Activated CD8-positive, alpha-beta T cell treated with anti-CD3 and anti-CD28 coated beads for 36 hours (primary cell): ENCODE measurements at regions not wholly inside any gene's neighbourhood (a gene's known extent, or its start where the extent isn't known, plus 50 kb on each side); places are given as distances from the start of the nearest gene placed in this dataset.

Experiments used
- ATAC-seq: fragments of 200-7000 bp; cut with Tn5 transposase; one replicate; pipeline ENCODE4 v1.10.0; 2021; ENCODE audit warnings: mild to moderate bottlenecking, moderate library complexity
- CTCF ChIA-PET: fragments of 350-600 bp; sonication (Branson Sonifier 250); formaldehyde crosslinking; loops from one replicate; lab custom pipeline; 2021; ENCODE audit warnings: antibody characterized with exemption; lab: Charles Lee
- POLR2A ChIA-PET: fragments of 350-600 bp; sonication (Branson Sonifier 250); formaldehyde crosslinking; loops from one replicate; lab custom pipeline; 2021; ENCODE audit warnings: antibody characterized with exemption; lab: Charles Lee
- DNase-seq: peaks from one replicate; pipeline ENCODE4 v3.0.0-alpha.2; 2020
- H3K27ac Mint-ChIP-seq: one replicate; pipeline ENCODE4 v1.8.0; 2021; ENCODE audit warnings: mild to moderate bottlenecking, mixed read lengths
- H3K27me3 Mint-ChIP-seq: one replicate; pipeline ENCODE4 v1.8.0; 2021; ENCODE audit warnings: mixed read lengths
- H3K36me3 Mint-ChIP-seq: one replicate; pipeline ENCODE4 v1.8.0; 2021; ENCODE audit warnings: low read depth, mixed read lengths
- H3K4me1 Mint-ChIP-seq: one replicate; pipeline ENCODE4 v1.8.0; 2021; ENCODE audit warnings: low read depth, mixed read lengths
- H3K4me3 Mint-ChIP-seq: one replicate; pipeline ENCODE4 v1.8.0; 2021; ENCODE audit warnings: mild to moderate bottlenecking, moderate library complexity, mixed read lengths
- H3K9me3 Mint-ChIP-seq: one replicate; pipeline ENCODE4 v1.8.0; 2021; ENCODE audit warnings: mixed read lengths
- CTCF ChIP-seq: fragments of 200-600 bp; IDR thresholded peaks from one replicate; pipeline ENCODE4 v1.8.0; 2022; ENCODE audit warnings: antibody characterized with exemption, mild to moderate bottlenecking
- intact Hi-C: fragments of 100-400 bp; cut with micrococcal nuclease; formaldehyde crosslinking; loops from one replicate; pipeline ENCODE4 v1.10.0; 2022

GRCh38 chrX:40501164-40501855 is 79.5 kb upstream of the ATP6AP2 start:
- DNase-seq, result no peak
- no peaks in the 10 kb centered on the region for H3K36me3 Mint-ChIP-seq
- ChIA-PET CTCF (no interaction called here), POLR2A (no interaction called here)
- no peaks in the 10 kb centered on the region for H3K27me3 Mint-ChIP-seq
- no peak overlapping the region for H3K4me3 Mint-ChIP-seq
- H3K9me3 Mint-ChIP-seq, result no peaks in the 10 kb centered on the region
- intact Hi-C loops, result no loop called here
- ATAC-seq, result no peak
- H3K4me1 Mint-ChIP-seq, result no peaks in the 10 kb centered on the region
- H3K27ac Mint-ChIP-seq, result no peak overlapping the region
- TF ChIP-seq CTCF, result no peak

GRCh38 chrX:40496728-40497127 is 84.0 kb upstream of the ATP6AP2 start:
- no peaks in the 10 kb centered on the region for H3K27me3 Mint-ChIP-seq
- no peak for TF ChIP-seq CTCF
- H3K27ac Mint-ChIP-seq, result no peak overlapping the region
- H3K36me3 Mint-ChIP-seq, result no peaks in the 10 kb centered on the region
- CTCF ChIA-PET, result no interaction called here
- POLR2A ChIA-PET, result no interaction called here
- H3K4me1 Mint-ChIP-seq, result no peaks in the 10 kb centered on the region
- no peaks in the 10 kb centered on the region for H3K9me3 Mint-ChIP-seq
- ATAC-seq (no peak), DNase-seq (no peak)
- H3K4me3 Mint-ChIP-seq, result no peak overlapping the region
- intact Hi-C loops, result no loop called here

GRCh38 chrX:40495659-40496058 is 85.1 kb upstream of the ATP6AP2 start:
- no peak for TF ChIP-seq CTCF
- ATAC-seq (no peak), DNase-seq (no peak)
- H3K4me3 Mint-ChIP-seq, result no peak overlapping the region
- no peaks in the 10 kb centered on the region for H3K27me3 Mint-ChIP-seq
- CTCF ChIA-PET, result no interaction called here
- H3K27ac Mint-ChIP-seq, result no peak overlapping the region
- no peaks in the 10 kb centered on the region for H3K36me3 Mint-ChIP-seq
- intact Hi-C loops, result no loop called here
- POLR2A ChIA-PET, result no interaction called here
- H3K4me1 Mint-ChIP-seq, result no peaks in the 10 kb centered on the region
- no peaks in the 10 kb centered on the region for H3K9me3 Mint-ChIP-seq

- no peaks in the 10 kb centered on the region for H3K4me1 Mint-ChIP-seq
- no peak for TF ChIP-seq CTCF
- no peaks in the 10 kb centered on the region for H3K9me3 Mint-ChIP-seq
- H3K27ac Mint-ChIP-seq, result no peak overlapping the region
- DNase-seq (no peak), ATAC-seq (no peak)
- H3K36me3 Mint-ChIP-seq, result no peaks in the 10 kb centered on the region
- ChIA-PET POLR2A (no interaction called here), CTCF (no interaction called here)
- intact Hi-C loops, result no loop called here
- no peaks in the 10 kb centered on the region for H3K27me3 Mint-ChIP-seq
- H3K4me3 Mint-ChIP-seq, result no peak overlapping the region
These were observed 86.8 kb upstream of the ATP6AP2 start for GRCh38 chrX:40494005-40494404.

GRCh38 chrX:40488296-40488695 is 92.5 kb upstream of the ATP6AP2 start:
- H3K36me3 Mint-ChIP-seq, result no peaks in the 10 kb centered on the region
- H3K4me1 Mint-ChIP-seq, result peaks cover 3% of the 10 kb centered on the region
- H3K27me3 Mint-ChIP-seq, result no peaks in the 10 kb centered on the region
- TF ChIP-seq CTCF, result no peak
- intact Hi-C loops, result no loop called here
- H3K4me3 Mint-ChIP-seq, result no peak overlapping the region
- ChIA-PET CTCF (no interaction called here), POLR2A (no interaction called here)
- no peak overlapping the region for H3K27ac Mint-ChIP-seq
- H3K9me3 Mint-ChIP-seq, result peaks cover 2% of the 10 kb centered on the region
- no peak for DNase-seq
- no peak for ATAC-seq
